HCT116 (cell line): ENCODE measurements at regions not wholly inside any gene's neighbourhood (a gene's known extent, or its start where the extent isn't known, plus 50 kb on each side); places are given as distances from the start of the nearest gene placed in this dataset.

Experiments used
- ATAC-seq: fragments of 200-7000 bp; cut with Tn5 transposase; 2 replicates; pipeline ENCODE4 v1.9.1; 2020; ENCODE audit warnings: mild to moderate bottlenecking, moderate library complexity
- BruUV-seq: library from RNA; stranded (reverse); fragments of 400-500 nt; replicated peaks from 2 replicates; lab custom pipeline; 2021; lab: Mats Ljungman, UMichigan
- CTCF ChIA-PET: fragments of 300-600 bp; sonication (Branson Sonifier 250); formaldehyde crosslinking; loops from one replicate; lab custom pipeline; 2021; ENCODE audit warnings: antibody characterized with exemption; lab: Charles Lee
- POLR2A ChIA-PET: fragments of 300-600, 350-600 bp; sonication (Branson Sonifier 250); formaldehyde crosslinking; loops from one replicate; lab custom pipeline; 2021; ENCODE audit warnings: antibody characterized with exemption; lab: Charles Lee
- RAD21 ChIA-PET, 2 experiments: fragments of 300-600 bp; sonication (Branson Sonifier 250); formaldehyde crosslinking; loops; one replicate each; lab custom pipeline; 2023; ENCODE audit warnings: low total read pairs in 2 of 2; ENCODE audit not compliant: uncharacterized antibody in 2 of 2, unreplicated experiment in 2 of 2, low non-redundant PET in 1 of 2; lab: Charles Lee
- DNase-seq: peaks from one replicate; pipeline ENCODE4 v3.0.0-alpha.2; 2010; ENCODE audit warnings: low read depth, low spot score
- H2AFZ ChIP-seq: fragments of 200-600 bp; shearing (Covaris generic), sonication (generic); 2 replicates; pipeline ENCODE4 v1.6.1; 2017; ENCODE audit warnings: low read depth, mixed run types, mixed read lengths, antibody characterized with exemption, low read length; ENCODE audit not compliant: poor library complexity, severe bottlenecking
- H3K27ac ChIP-seq: 2 replicates; pipeline ENCODE4 v1.5.1; 2012; ENCODE audit warnings: low read depth, low read length
- H3K27me3 ChIP-seq: fragments of 200-600 bp; sonication (generic); 2 replicates; pipeline ENCODE4 v1.6.1; 2016; ENCODE audit warnings: mixed run types, low read length, mixed read lengths; ENCODE audit not compliant: insufficient read depth
- H3K36me3 ChIP-seq, 2 experiments: fragments of 200-500 bp in 1 of 2; fragments of 200-600 bp in 1 of 2; sonication (Bioruptor generic) in 1 of 2; sonication (generic) in 1 of 2; 2 replicates each; pipeline versions ENCODE4 v1.5.1 to v1.6.1; 2014 to 2016; ENCODE audit warnings: low read length in 2 of 2, inconsistent platforms in 1 of 2, mixed read lengths in 1 of 2, mixed run types in 1 of 2; ENCODE audit not compliant: insufficient read depth in 2 of 2, control insufficient read depth in 1 of 2
- H3K4me1 ChIP-seq, 2 experiments: fragments of 200-600 bp in 1 of 2; sonication (generic) in 1 of 2; 2 replicates each; pipeline versions ENCODE4 v1.5.1 to v1.6.1; 2012 to 2017; ENCODE audit warnings: low read length in 2 of 2, inconsistent platforms in 1 of 2, mild to moderate bottlenecking in 1 of 2, mixed read lengths in 1 of 2, mixed run types in 1 of 2, moderate library complexity in 1 of 2; ENCODE audit not compliant: insufficient read depth in 2 of 2, control insufficient read depth in 1 of 2
- H3K4me2 ChIP-seq: fragments of 200-600 bp; sonication (generic); 2 replicates; pipeline ENCODE4 v1.6.1; 2017; ENCODE audit warnings: mixed run types, low read length, mixed read lengths
- H3K4me3 ChIP-seq, 2 experiments: fragments of 200-600 bp in 1 of 2; sonication (generic) in 1 of 2; replicated peaks in 1 of 2; 2 replicates each; pipeline ENCODE4 v1.5.1; 2011 to 2016; ENCODE audit warnings: low read length in 2 of 2, control low read depth in 1 of 2, low read depth in 1 of 2, mild to moderate bottlenecking in 1 of 2, mixed read lengths in 1 of 2, mixed run types in 1 of 2
- H3K79me2 ChIP-seq: fragments of 200-600 bp; sonication (generic); 2 replicates; pipeline ENCODE4 v1.6.1; 2017; ENCODE audit warnings: mild to moderate bottlenecking, mixed run types, low read length, moderate library complexity, mixed read lengths; ENCODE audit not compliant: insufficient read depth
- H3K9ac ChIP-seq: fragments of 200-600 bp; sonication (generic); 2 replicates; pipeline ENCODE4 v1.6.1; 2016; ENCODE audit warnings: low read length, mixed read lengths
- H3K9me2 ChIP-seq: fragments of 200-600 bp; sonication (generic), shearing (Covaris generic); 2 replicates; pipeline ENCODE4 v1.6.1; 2017; ENCODE audit warnings: mixed run types, mild to moderate bottlenecking, moderate library complexity; ENCODE audit not compliant: insufficient read depth
- H3K9me3 ChIP-seq, 2 experiments: fragments of 200-500 bp in 1 of 2; fragments of 200-600 bp in 1 of 2; sonication (Bioruptor generic) in 1 of 2; sonication (generic) in 1 of 2; 2 replicates each; pipeline ENCODE4 v1.6.1; 2014 to 2017; ENCODE audit warnings: low read length in 2 of 2, mixed read lengths in 2 of 2, inconsistent platforms in 1 of 2, low read depth in 1 of 2, mild to moderate bottlenecking in 1 of 2, mixed run types in 1 of 2, moderate library complexity in 1 of 2; ENCODE audit not compliant: control insufficient read depth in 1 of 2, insufficient read depth in 1 of 2
- H4K20me1 ChIP-seq: fragments of 200-600 bp; sonication (generic), shearing (Covaris generic); 2 replicates; pipeline ENCODE4 v1.6.1; 2017; ENCODE audit warnings: mixed run types, mild to moderate bottlenecking, moderate library complexity; ENCODE audit not compliant: insufficient read depth
- CBX3 ChIP-seq: IDR thresholded peaks from 2 replicates; pipeline ENCODE4 v1.6.1; 2012; ENCODE audit warnings: low read depth
- EGR1 ChIP-seq: IDR thresholded peaks from 2 replicates; pipeline ENCODE4 v1.6.1; 2012; ENCODE audit warnings: low read depth
- ELF1 ChIP-seq: IDR thresholded peaks from 2 replicates; pipeline ENCODE4 v1.6.1; 2012; ENCODE audit warnings: low read depth, borderline replicate concordance
- EZH2 ChIP-seq: fragments of 200-600 bp; sonication (generic); IDR thresholded peaks from 2 replicates; pipeline ENCODE4 v1.6.1; 2017; ENCODE audit warnings: antibody characterized with exemption, mixed run types
- EZH2phosphoT487 ChIP-seq: fragments of 200-600 bp; IDR thresholded peaks from 2 replicates; pipeline ENCODE4 v1.6.1; 2018; ENCODE audit warnings: antibody characterized with exemption, borderline replicate concordance
- FOSL1 ChIP-seq: IDR thresholded peaks from 2 replicates; pipeline ENCODE4 v1.6.1; 2012; ENCODE audit warnings: low read depth
- JUND ChIP-seq: IDR thresholded peaks from 2 replicates; pipeline ENCODE4 v1.6.1; 2012
- POLR2A ChIP-seq: IDR thresholded peaks from 2 replicates; pipeline ENCODE4 v1.7.0; 2011; ENCODE audit warnings: borderline replicate concordance; ENCODE audit not compliant: insufficient read depth, insufficient read length; ENCODE audit errors: extremely low read depth
- RAD21 ChIP-seq: IDR thresholded peaks from 2 replicates; pipeline ENCODE4 v1.6.1; 2012; ENCODE audit warnings: low read depth, mild to moderate bottlenecking
- SIN3A ChIP-seq: IDR thresholded peaks from 2 replicates; pipeline ENCODE4 v1.6.1; 2012; ENCODE audit warnings: low read depth
- SP1 ChIP-seq: IDR thresholded peaks from 2 replicates; pipeline ENCODE4 v1.6.1; 2012; ENCODE audit warnings: low read depth
- SRF ChIP-seq: IDR thresholded peaks from 2 replicates; pipeline ENCODE4 v1.6.1; 2012; ENCODE audit warnings: low read depth
- TCF7L2 ChIP-seq: IDR thresholded peaks from 2 replicates; pipeline ENCODE4 v1.7.0; 2011; ENCODE audit warnings: borderline replicate concordance, inconsistent platforms; ENCODE audit not compliant: insufficient read depth, insufficient read length; ENCODE audit errors: extremely low read depth
- YY1 ChIP-seq: IDR thresholded peaks from 2 replicates; pipeline ENCODE4 v1.6.1; 2011; ENCODE audit warnings: low read length, low read depth, moderate library complexity, mild to moderate bottlenecking; ENCODE audit not compliant: insufficient replicate concordance; ENCODE audit errors: extremely low read depth
- ZFX ChIP-seq: fragments of 450-650 bp; IDR thresholded peaks from 2 replicates; pipeline ENCODE4 v1.6.1; 2017
- ZNF274 ChIP-seq: fragments of 200-500 bp; sonication (Bioruptor generic); IDR thresholded peaks from 2 replicates; pipeline ENCODE4 v1.6.1; 2014; ENCODE audit warnings: mild to moderate bottlenecking, low read depth, low read length, inconsistent platforms
- intact Hi-C: fragments of 100-400 bp; cut with micrococcal nuclease; formaldehyde crosslinking; loops from 2 replicates; pipeline ENCODE4 v1.10.0; 2022
- TF ChIP-seq, protein P1 (sequence below): IDR thresholded peaks from 2 replicates; pipeline ENCODE4 v1.6.1; 2011; ENCODE audit warnings: mild to moderate bottlenecking, low read length, moderate library complexity; ENCODE audit not compliant: insufficient replicate concordance; ENCODE audit errors: extremely low read depth
- TF ChIP-seq, protein P2 (sequence below), 3 experiments: fragments of 200-600 bp in 1 of 3; sonication (generic) in 1 of 3; IDR thresholded peaks in 2 of 3; conservative IDR thresholded peaks in 1 of 3; 2 replicates each; pipeline ENCODE4 v1.5.1; 2012 to 2017; ENCODE audit warnings: low read depth in 2 of 3, low read length in 2 of 3, antibody characterized with exemption in 1 of 3, borderline replicate concordance in 1 of 3, control low read depth in 1 of 3, mild to moderate bottlenecking in 1 of 3, mixed read lengths in 1 of 3, mixed run types in 1 of 3, moderate library complexity in 1 of 3; ENCODE audit not compliant: insufficient read depth in 1 of 3
- TF ChIP-seq, protein P3 (sequence below): IDR thresholded peaks from 2 replicates; pipeline ENCODE4 v1.6.1; 2012

DNA sequence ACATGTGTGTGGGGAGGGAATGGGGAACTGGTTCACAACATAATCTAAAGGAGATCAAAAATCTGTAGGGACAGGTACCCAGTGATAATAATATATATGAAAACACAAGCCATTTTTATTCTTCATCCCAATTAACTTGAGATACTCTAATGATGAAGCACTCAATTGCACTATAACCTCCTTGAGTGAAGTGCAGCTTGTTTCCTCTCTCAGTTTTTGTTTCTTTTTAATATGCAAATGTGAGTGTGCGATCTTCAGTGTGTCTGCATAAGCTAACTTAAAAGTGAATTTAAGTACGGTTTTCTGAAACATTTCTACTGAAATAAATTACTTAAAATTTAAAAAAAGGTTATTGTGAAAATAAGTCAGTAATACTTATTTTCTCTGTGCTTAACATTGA, 623.5 kb downstream of the CDH11 start:
- no peaks in the 10 kb centered on the region for H4K20me1 ChIP-seq
- H3K9me2 ChIP-seq, result no peaks in the 10 kb centered on the region
- ChIA-PET CTCF (no interaction called here), RAD21 (no interaction called here), POLR2A (no interaction called here)
- H3K36me3 ChIP-seq, result no peaks in the 10 kb centered on the region
- no TSS peak for BruUV-seq
- ATAC-seq, result no peak
- intact Hi-C loops, result no loop called here
- H3K4me2 ChIP-seq, result no peak overlapping the region
- DNase-seq, result no peak
- H3K9me3 ChIP-seq, result peaks cover 4 to 18% of the 10 kb centered on the region in 2 experiments; a peak in 2 of 4 replicates
- no peak overlapping the region for H3K9ac ChIP-seq
- no peaks in the 10 kb centered on the region for H3K4me1 ChIP-seq
- no peak overlapping the region for H3K27ac ChIP-seq
- H3K27me3 ChIP-seq, result no peaks in the 10 kb centered on the region
- TF ChIP-seq SRF (no peak), TCF7L2 (no peak), CBX3 (no peak), YY1 (no peak), ZNF274 (no peak), RAD21 (no peak), JUND (no peak), SP1 (no peak), POLR2A (no peak), SIN3A (no peak), ELF1 (no peak), EGR1 (no peak), EZH2phosphoT487 (no peak), EZH2 (no peak), ZFX (no peak), FOSL1 (no peak)
- TF ChIP-seq, protein P1, sequence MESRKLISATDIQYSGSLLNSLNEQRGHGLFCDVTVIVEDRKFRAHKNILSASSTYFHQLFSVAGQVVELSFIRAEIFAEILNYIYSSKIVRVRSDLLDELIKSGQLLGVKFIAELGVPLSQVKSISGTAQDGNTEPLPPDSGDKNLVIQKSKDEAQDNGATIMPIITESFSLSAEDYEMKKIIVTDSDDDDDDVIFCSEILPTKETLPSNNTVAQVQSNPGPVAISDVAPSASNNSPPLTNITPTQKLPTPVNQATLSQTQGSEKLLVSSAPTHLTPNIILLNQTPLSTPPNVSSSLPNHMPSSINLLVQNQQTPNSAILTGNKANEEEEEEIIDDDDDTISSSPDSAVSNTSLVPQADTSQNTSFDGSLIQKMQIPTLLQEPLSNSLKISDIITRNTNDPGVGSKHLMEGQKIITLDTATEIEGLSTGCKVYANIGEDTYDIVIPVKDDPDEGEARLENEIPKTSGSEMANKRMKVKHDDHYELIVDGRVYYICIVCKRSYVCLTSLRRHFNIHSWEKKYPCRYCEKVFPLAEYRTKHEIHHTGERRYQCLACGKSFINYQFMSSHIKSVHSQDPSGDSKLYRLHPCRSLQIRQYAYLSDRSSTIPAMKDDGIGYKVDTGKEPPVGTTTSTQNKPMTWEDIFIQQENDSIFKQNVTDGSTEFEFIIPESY, result no peak
- TF ChIP-seq, protein P2, sequence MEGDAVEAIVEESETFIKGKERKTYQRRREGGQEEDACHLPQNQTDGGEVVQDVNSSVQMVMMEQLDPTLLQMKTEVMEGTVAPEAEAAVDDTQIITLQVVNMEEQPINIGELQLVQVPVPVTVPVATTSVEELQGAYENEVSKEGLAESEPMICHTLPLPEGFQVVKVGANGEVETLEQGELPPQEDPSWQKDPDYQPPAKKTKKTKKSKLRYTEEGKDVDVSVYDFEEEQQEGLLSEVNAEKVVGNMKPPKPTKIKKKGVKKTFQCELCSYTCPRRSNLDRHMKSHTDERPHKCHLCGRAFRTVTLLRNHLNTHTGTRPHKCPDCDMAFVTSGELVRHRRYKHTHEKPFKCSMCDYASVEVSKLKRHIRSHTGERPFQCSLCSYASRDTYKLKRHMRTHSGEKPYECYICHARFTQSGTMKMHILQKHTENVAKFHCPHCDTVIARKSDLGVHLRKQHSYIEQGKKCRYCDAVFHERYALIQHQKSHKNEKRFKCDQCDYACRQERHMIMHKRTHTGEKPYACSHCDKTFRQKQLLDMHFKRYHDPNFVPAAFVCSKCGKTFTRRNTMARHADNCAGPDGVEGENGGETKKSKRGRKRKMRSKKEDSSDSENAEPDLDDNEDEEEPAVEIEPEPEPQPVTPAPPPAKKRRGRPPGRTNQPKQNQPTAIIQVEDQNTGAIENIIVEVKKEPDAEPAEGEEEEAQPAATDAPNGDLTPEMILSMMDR (IDR thresholded peaks at IDR 0.05 in 2 of 3, conservative IDR thresholded peaks at IDR 0.05 in 1 of 3; ENCODE audit: borderline replicate concordance in 1 of 3, insufficient read depth in 1 of 3, low read depth in 2 of 3, low read length in 2 of 3), result no peak
- TF ChIP-seq, protein P3, sequence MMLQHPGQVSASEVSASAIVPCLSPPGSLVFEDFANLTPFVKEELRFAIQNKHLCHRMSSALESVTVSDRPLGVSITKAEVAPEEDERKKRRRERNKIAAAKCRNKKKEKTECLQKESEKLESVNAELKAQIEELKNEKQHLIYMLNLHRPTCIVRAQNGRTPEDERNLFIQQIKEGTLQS, result no peak
- H3K4me3 ChIP-seq, result no peak overlapping the region
- no peak overlapping the region for H2AFZ ChIP-seq
- H3K79me2 ChIP-seq, result no peaks in the 10 kb centered on the region
